ENCODE measurements at regions not wholly inside any gene's neighbourhood (a gene's known extent, or its start where the extent isn't known, plus 50 kb on each side); places are given as distances from the start of the nearest gene placed in this dataset.

DNA sequence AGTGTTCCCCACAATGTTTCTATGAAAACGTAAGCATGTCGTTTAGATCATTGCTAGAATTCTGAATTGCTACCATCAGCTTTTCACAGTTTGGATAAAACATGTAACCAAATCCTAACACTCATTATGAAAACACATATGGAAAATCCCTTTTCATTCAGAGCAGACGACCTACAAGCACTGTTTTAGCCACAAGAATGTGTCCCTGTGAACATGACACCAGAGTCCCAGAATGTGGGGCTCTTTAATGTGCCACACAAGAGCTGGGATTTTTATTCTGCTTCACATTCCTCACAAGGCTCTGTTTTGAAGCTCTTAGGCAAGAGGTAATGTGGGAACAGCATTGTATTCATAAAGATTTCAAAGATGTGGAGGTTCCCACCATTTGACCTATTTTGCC is 141.1 kb upstream of the CITED2 start:
- no peak for TF ChIP-seq POLR2AphosphoS5 (IDR thresholded peaks at IDR 0.05)
- TF ChIP-seq, protein P1, sequence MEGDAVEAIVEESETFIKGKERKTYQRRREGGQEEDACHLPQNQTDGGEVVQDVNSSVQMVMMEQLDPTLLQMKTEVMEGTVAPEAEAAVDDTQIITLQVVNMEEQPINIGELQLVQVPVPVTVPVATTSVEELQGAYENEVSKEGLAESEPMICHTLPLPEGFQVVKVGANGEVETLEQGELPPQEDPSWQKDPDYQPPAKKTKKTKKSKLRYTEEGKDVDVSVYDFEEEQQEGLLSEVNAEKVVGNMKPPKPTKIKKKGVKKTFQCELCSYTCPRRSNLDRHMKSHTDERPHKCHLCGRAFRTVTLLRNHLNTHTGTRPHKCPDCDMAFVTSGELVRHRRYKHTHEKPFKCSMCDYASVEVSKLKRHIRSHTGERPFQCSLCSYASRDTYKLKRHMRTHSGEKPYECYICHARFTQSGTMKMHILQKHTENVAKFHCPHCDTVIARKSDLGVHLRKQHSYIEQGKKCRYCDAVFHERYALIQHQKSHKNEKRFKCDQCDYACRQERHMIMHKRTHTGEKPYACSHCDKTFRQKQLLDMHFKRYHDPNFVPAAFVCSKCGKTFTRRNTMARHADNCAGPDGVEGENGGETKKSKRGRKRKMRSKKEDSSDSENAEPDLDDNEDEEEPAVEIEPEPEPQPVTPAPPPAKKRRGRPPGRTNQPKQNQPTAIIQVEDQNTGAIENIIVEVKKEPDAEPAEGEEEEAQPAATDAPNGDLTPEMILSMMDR (IDR thresholded peaks at IDR 0.05) = no peak
